ENCODE measurements at regions not wholly inside any gene's neighbourhood (a gene's known extent, or its start where the extent isn't known, plus 50 kb on each side); places are given as distances from the start of the nearest gene placed in this dataset.

DNA sequence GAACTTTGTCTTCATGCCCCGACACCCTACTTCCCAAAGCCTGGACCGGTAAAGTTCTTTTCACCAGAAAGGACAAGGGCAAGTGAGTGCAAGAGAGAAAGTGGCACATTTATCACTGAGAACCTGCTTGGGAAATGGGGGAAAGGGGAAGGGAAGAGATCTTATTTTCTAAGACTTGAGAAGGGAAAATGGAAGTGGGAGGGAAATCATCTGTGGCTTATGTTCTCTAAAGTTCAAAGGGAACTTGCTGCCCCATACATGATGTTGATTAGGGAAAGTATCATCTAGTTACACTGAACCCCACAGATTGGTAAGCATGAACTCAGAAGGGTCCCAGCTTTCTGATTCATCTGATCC lies 199.5 kb upstream of the LPP start:
- no peak overlapping the region for H3K9ac ChIP-seq (ENCODE audit: control insufficient read depth, insufficient read depth, low read length)
- RAD21 ChIA-PET (ENCODE audit: unreplicated experiment), result no interaction called here
- no TSS peak for BruUV-seq (replicated peaks)
- no peak overlapping the region for H3K4me2 ChIP-seq (ENCODE audit: control insufficient read depth, insufficient read depth)
- H2AFZ ChIP-seq (ENCODE audit: control insufficient read depth, low read depth, low read length), result no peak overlapping the region
- WGBS (ENCODE audit: insufficient coverage, insufficient replicate concordance, low lambda C conversion rate, missing lambda C conversion rate), result 100% methylated on average over 2 of the region's 2 CpGs
- H3K9me3 ChIP-seq (replicated peaks; ENCODE audit: control insufficient read depth, insufficient read depth, low read length), result no peaks in the 10 kb centered on the region; the same call in 2 of the 3 replicates
- CTCF ChIA-PET, result interaction anchor here (1.5 kb wide), 1 partner anchor 15 kb away, joined by 4 read pairs; no protein-coding TSS in a partner anchor
- DNase-seq (ENCODE audit: low read depth, low spot score), result no peak
- no peaks in the 10 kb centered on the region for H3K36me3 ChIP-seq (ENCODE audit: control insufficient read depth in 2 of 2, insufficient read depth in 2 of 2, low read length in 1 of 2)
- POLR2A ChIA-PET, result no interaction called here
- ATAC-seq, result no peak
- SMC1A ChIA-PET (ENCODE audit: uncharacterized antibody, unreplicated experiment), result interaction anchor here (3.7 kb wide), 1 partner anchor 13 kb away, joined by 22 read pairs; no protein-coding TSS in a partner anchor
- in situ Hi-C loops (cut with MboI), result no loop called here
- H3K4me3 ChIP-seq, result no peak overlapping the region
- TF ChIP-seq JUNB (IDR thresholded peaks at IDR 0.05) (no peak), SMARCA5 (IDR thresholded peaks at IDR 0.05) (no peak), SP1 (IDR thresholded peaks at IDR 0.05; ENCODE audit: low read depth, low read length) (no peak), TCF3 (IDR thresholded peaks at IDR 0.05; ENCODE audit: borderline replicate concordance, insufficient read depth, low read depth, low read length) (no peak), HDAC2 (IDR thresholded peaks at IDR 0.05) (no peak), MTA3 (IDR thresholded peaks at IDR 0.05; ENCODE audit: borderline replicate concordance, low read length) (no peak)
- no peaks in the 10 kb centered on the region for H3K79me2 ChIP-seq (ENCODE audit: control insufficient read depth, insufficient read depth, low read length)
- no peak overlapping the region for H3K27ac ChIP-seq (ENCODE audit: control insufficient read depth, insufficient read depth)
- H4K20me1 ChIP-seq (ENCODE audit: control insufficient read depth, insufficient read depth), result no peaks in the 10 kb centered on the region
- H3K27me3 ChIP-seq (replicated peaks in 1 of 2; ENCODE audit: control insufficient read depth in 2 of 2, insufficient read depth in 2 of 2, low read length in 1 of 2), result peaks cover 0 to 5% of the 10 kb centered on the region in 2 experiments; a peak in 3 of 4 replicates
- no peak for FAIRE-seq
- peaks cover 6% of the 10 kb centered on the region for H3K4me1 ChIP-seq (ENCODE audit: control insufficient read depth, insufficient read depth, low read length)
- intact Hi-C loops (cut with micrococcal nuclease; ENCODE audit: unreplicated experiment), result no loop called here

DNA sequence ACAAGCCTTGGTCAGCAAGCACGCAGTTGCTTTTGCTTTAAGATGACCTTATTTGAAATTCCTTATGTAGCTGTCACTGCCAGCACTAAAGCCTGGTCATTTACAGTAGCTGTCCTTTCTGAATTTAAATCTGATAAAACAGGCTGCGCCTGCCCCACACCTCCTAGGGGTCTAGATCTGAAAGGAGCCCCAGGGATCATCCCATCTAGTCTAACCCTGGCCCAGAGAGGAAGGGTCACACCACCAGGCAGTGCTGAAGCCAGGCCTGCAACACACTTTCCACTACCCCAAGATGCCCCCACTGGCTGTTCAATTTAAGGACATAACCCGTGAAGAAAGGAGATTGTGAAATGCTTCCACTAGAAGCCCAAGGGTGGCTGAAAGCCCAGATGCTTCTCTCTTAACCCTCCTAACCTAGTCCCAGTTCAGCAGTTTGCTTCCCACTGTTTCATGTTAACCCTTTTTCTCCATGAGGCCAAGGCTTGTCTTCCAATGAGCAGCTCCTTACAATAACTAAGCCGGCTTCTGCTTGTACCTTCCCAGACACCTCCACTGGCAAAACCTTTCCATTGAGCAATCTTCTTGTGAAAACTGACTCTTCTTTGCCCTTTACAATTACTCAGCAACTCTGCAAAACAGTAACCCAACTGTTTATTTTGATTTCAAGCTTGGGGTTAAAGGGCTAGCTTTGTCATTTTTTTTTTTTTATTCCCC lies 198.9 kb upstream of the LPP start:
- WGBS (ENCODE audit: insufficient coverage, insufficient replicate concordance, low lambda C conversion rate, missing lambda C conversion rate), result 68% methylated on average over 4 of the region's 4 CpGs
- peaks cover 6% of the 10 kb centered on the region for H3K4me1 ChIP-seq (ENCODE audit: control insufficient read depth, insufficient read depth, low read length)
- H3K4me3 ChIP-seq, result no peak overlapping the region
- ATAC-seq, result no peak
- H3K9me3 ChIP-seq (replicated peaks; ENCODE audit: control insufficient read depth, insufficient read depth, low read length), result no peaks in the 10 kb centered on the region; the same call in 2 of the 3 replicates
- H3K36me3 ChIP-seq (ENCODE audit: control insufficient read depth in 2 of 2, insufficient read depth in 2 of 2, low read length in 1 of 2), result no peaks in the 10 kb centered on the region
- H3K27ac ChIP-seq (ENCODE audit: control insufficient read depth, insufficient read depth), result no peak overlapping the region
- ChIA-PET CTCF (interaction anchor here (0.8 kb wide), 1 partner anchor 13 kb away, joined by 3 read pairs; no protein-coding TSS in a partner anchor), RAD21 (ENCODE audit: unreplicated experiment) (no interaction called here), SMC1A (ENCODE audit: uncharacterized antibody, unreplicated experiment) (interaction anchor here (0.6 to 3.7 kb wide), 2 partner anchors 14 to 129 kb away, joined by 3 to 22 read pairs; no protein-coding TSS in a partner anchor), POLR2A (interaction anchor here (0.6 kb wide), 1 partner anchor 204 kb away, joined by 3 read pairs; no protein-coding TSS in a partner anchor)
- no peak overlapping the region for H2AFZ ChIP-seq (ENCODE audit: control insufficient read depth, low read depth, low read length)
- H4K20me1 ChIP-seq (ENCODE audit: control insufficient read depth, insufficient read depth), result no peaks in the 10 kb centered on the region
- in situ Hi-C loops (cut with MboI) (no loop called here), intact Hi-C loops (cut with micrococcal nuclease; ENCODE audit: unreplicated experiment) (no loop called here)
- no peak overlapping the region for H3K4me2 ChIP-seq (ENCODE audit: control insufficient read depth, insufficient read depth)
- BruUV-seq (replicated peaks), result no TSS peak
- no peak overlapping the region for H3K9ac ChIP-seq (ENCODE audit: control insufficient read depth, insufficient read depth, low read length)
- DNase-seq (ENCODE audit: low read depth, low spot score), result no peak
- peaks cover 0 to 5% of the 10 kb centered on the region in 2 experiments; a peak in 3 of 4 replicates for H3K27me3 ChIP-seq (replicated peaks in 1 of 2; ENCODE audit: control insufficient read depth in 2 of 2, insufficient read depth in 2 of 2, low read length in 1 of 2)
- no peak for FAIRE-seq
- H3K79me2 ChIP-seq (ENCODE audit: control insufficient read depth, insufficient read depth, low read length), result no peaks in the 10 kb centered on the region
- TF ChIP-seq, protein P1, sequence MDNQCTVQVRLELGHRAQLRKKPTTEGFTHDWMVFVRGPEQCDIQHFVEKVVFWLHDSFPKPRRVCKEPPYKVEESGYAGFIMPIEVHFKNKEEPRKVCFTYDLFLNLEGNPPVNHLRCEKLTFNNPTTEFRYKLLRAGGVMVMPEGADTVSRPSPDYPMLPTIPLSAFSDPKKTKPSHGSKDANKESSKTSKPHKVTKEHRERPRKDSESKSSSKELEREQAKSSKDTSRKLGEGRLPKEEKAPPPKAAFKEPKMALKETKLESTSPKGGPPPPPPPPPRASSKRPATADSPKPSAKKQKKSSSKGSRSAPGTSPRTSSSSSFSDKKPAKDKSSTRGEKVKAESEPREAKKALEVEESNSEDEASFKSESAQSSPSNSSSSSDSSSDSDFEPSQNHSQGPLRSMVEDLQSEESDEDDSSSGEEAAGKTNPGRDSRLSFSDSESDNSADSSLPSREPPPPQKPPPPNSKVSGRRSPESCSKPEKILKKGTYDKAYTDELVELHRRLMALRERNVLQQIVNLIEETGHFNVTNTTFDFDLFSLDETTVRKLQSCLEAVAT (IDR thresholded peaks at IDR 0.05), result no peak
- TF ChIP-seq BRCA1 (IDR thresholded peaks at IDR 0.05; ENCODE audit: low read depth, low read length), result no peak
- no peak for TF ChIP-seq ATF7 (IDR thresholded peaks at IDR 0.05; ENCODE audit: low read depth)
- TF ChIP-seq, protein P2, sequence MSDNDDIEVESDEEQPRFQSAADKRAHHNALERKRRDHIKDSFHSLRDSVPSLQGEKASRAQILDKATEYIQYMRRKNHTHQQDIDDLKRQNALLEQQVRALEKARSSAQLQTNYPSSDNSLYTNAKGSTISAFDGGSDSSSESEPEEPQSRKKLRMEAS (IDR thresholded peaks at IDR 0.05; ENCODE audit: low read depth, low read length), result no peak
- no peak for TF ChIP-seq SREBF2 (IDR thresholded peaks at IDR 0.05; ENCODE audit: low read length)
- no peak for TF ChIP-seq KDM1A (IDR thresholded peaks at IDR 0.05; ENCODE audit: borderline replicate concordance)
- TF ChIP-seq, protein P3, sequence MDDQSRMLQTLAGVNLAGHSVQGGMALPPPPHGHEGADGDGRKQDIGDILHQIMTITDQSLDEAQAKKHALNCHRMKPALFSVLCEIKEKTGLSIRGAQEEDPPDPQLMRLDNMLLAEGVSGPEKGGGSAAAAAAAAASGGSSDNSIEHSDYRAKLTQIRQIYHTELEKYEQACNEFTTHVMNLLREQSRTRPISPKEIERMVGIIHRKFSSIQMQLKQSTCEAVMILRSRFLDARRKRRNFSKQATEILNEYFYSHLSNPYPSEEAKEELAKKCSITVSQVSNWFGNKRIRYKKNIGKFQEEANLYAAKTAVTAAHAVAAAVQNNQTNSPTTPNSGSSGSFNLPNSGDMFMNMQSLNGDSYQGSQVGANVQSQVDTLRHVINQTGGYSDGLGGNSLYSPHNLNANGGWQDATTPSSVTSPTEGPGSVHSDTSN (IDR thresholded peaks at IDR 0.05; ENCODE audit: insufficient replicate concordance, low read depth, low read length), result no peak
- TF ChIP-seq, protein P4, sequence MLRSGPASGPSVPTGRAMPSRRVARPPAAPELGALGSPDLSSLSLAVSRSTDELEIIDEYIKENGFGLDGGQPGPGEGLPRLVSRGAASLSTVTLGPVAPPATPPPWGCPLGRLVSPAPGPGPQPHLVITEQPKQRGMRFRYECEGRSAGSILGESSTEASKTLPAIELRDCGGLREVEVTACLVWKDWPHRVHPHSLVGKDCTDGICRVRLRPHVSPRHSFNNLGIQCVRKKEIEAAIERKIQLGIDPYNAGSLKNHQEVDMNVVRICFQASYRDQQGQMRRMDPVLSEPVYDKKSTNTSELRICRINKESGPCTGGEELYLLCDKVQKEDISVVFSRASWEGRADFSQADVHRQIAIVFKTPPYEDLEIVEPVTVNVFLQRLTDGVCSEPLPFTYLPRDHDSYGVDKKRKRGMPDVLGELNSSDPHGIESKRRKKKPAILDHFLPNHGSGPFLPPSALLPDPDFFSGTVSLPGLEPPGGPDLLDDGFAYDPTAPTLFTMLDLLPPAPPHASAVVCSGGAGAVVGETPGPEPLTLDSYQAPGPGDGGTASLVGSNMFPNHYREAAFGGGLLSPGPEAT (IDR thresholded peaks at IDR 0.05; ENCODE audit: low read depth), result no peak
